SK-N-SH treated with all-trans-retinoic acid at 6 μM for 48 hours (cell line): ENCODE measurements at regions not wholly inside any gene's neighbourhood (a gene's known extent, or its start where the extent isn't known, plus 50 kb on each side); places are given as distances from the start of the nearest gene placed in this dataset.

Source experiments
- ARNTL ChIP-seq: fragments of 450-650 bp; formaldehyde crosslinking; IDR thresholded peaks from 2 replicates; pipeline ENCODE4 v1.5.0; 2020; ENCODE audit warnings: low read depth, mild to moderate bottlenecking, moderate library complexity, borderline replicate concordance
- BACH2 ChIP-seq: fragments of 250-450 bp; sonication (Bioruptor Pico); IDR thresholded peaks from 2 replicates; pipeline ENCODE4 v1.9.0; 2021; ENCODE audit warnings: mild to moderate bottlenecking, borderline replicate concordance
- ESRRG ChIP-seq: fragments of 250-450 bp; sonication (Bioruptor Pico); IDR thresholded peaks from 2 replicates; pipeline ENCODE4 v1.6.1; 2021; ENCODE audit warnings: mild to moderate bottlenecking
- ISL1 ChIP-seq: fragments of 250-450 bp; sonication (Bioruptor Pico); IDR thresholded peaks from 2 replicates; pipeline ENCODE4 v2.1.2; 2022; ENCODE audit warnings: mild to moderate bottlenecking, moderate library complexity
- RARB ChIP-seq: fragments of 250-450 bp; sonication (Bioruptor Pico); IDR thresholded peaks from 2 replicates; pipeline ENCODE4 v1.8.0; 2021; ENCODE audit warnings: mild to moderate bottlenecking, moderate library complexity
- TCF4 ChIP-seq: fragments of 250-450 bp; sonication (Bioruptor Pico); IDR thresholded peaks from 2 replicates; pipeline ENCODE4 v1.8.0; 2021; ENCODE audit warnings: mild to moderate bottlenecking, moderate library complexity, borderline replicate concordance
- ZFP3 ChIP-seq: fragments of 250-450 bp; sonication (Bioruptor Pico); IDR thresholded peaks from 2 replicates; pipeline ENCODE4 v1.5.0; 2020; ENCODE audit warnings: mild to moderate bottlenecking, moderate library complexity
- ZNF8 ChIP-seq: fragments of 450-650 bp; formaldehyde crosslinking; IDR thresholded peaks from 2 replicates; pipeline ENCODE4 v1.5.0; 2020; ENCODE audit warnings: mild to moderate bottlenecking, moderate library complexity
- TF ChIP-seq, protein P1 (sequence below): fragments of 250-450 bp; sonication (Bioruptor Pico); IDR thresholded peaks from 2 replicates; pipeline ENCODE4 v1.8.0; 2020; ENCODE audit warnings: mild to moderate bottlenecking, moderate library complexity, borderline replicate concordance
- TF ChIP-seq, protein P2 (sequence below): fragments of 250-450 bp; sonication (Bioruptor Pico); IDR thresholded peaks from 2 replicates; pipeline ENCODE4 v1.5.0; 2020; ENCODE audit warnings: mild to moderate bottlenecking, moderate library complexity

DNA sequence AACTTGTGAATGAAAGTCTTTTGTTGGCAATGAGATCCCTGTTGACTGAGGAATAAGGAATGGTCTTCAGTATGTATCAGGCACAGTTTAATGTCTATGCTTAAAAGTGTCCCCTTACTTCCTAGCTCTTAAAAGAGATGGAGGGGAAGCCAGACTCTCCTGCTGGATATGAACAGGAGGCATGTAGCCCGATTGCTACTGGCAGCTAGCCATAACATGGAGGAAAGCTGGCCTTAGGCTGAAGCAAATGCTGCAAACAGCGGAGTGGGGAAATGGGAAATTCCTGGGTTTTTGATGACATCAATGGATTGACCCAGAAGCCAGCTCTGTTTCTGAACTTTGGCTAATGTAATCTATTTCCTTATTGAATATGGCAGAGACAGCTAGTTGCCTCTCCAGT lies 266.1 kb downstream of the SLC4A3 start:
- TF ChIP-seq ISL1 (no peak), TCF4 (CRISPR knock-in tag) (no peak), RARB (CRISPR knock-in tag) (no peak), BACH2 (CRISPR knock-in tag) (no peak), ARNTL (CRISPR knock-in tag) (no peak), ZNF8 (CRISPR knock-in tag) (no peak), ESRRG (no peak), ZFP3 (no peak)
- TF ChIP-seq, protein P1, sequence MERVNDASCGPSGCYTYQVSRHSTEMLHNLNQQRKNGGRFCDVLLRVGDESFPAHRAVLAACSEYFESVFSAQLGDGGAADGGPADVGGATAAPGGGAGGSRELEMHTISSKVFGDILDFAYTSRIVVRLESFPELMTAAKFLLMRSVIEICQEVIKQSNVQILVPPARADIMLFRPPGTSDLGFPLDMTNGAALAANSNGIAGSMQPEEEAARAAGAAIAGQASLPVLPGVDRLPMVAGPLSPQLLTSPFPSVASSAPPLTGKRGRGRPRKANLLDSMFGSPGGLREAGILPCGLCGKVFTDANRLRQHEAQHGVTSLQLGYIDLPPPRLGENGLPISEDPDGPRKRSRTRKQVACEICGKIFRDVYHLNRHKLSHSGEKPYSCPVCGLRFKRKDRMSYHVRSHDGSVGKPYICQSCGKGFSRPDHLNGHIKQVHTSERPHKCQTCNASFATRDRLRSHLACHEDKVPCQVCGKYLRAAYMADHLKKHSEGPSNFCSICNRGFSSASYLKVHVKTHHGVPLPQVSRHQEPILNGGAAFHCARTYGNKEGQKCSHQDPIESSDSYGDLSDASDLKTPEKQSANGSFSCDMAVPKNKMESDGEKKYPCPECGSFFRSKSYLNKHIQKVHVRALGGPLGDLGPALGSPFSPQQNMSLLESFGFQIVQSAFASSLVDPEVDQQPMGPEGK (CRISPR knock-in tag) = no peak
- TF ChIP-seq, protein P2, sequence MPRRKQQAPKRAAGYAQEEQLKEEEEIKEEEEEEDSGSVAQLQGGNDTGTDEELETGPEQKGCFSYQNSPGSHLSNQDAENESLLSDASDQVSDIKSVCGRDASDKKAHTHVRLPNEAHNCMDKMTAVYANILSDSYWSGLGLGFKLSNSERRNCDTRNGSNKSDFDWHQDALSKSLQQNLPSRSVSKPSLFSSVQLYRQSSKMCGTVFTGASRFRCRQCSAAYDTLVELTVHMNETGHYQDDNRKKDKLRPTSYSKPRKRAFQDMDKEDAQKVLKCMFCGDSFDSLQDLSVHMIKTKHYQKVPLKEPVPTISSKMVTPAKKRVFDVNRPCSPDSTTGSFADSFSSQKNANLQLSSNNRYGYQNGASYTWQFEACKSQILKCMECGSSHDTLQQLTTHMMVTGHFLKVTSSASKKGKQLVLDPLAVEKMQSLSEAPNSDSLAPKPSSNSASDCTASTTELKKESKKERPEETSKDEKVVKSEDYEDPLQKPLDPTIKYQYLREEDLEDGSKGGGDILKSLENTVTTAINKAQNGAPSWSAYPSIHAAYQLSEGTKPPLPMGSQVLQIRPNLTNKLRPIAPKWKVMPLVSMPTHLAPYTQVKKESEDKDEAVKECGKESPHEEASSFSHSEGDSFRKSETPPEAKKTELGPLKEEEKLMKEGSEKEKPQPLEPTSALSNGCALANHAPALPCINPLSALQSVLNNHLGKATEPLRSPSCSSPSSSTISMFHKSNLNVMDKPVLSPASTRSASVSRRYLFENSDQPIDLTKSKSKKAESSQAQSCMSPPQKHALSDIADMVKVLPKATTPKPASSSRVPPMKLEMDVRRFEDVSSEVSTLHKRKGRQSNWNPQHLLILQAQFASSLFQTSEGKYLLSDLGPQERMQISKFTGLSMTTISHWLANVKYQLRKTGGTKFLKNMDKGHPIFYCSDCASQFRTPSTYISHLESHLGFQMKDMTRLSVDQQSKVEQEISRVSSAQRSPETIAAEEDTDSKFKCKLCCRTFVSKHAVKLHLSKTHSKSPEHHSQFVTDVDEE (CRISPR knock-in tag) = no peak
